GM21447 (cell line): ENCODE measurements at regions not wholly inside any gene's neighbourhood (a gene's known extent, or its start where the extent isn't known, plus 50 kb on each side); places are given as distances from the start of the nearest gene placed in this dataset.
"Not testable (repeated sequence)": the region's sequence is repeated elsewhere in the genome, so short reads cannot be mapped to it uniquely, and the experiment has no call there.

ENCODE experiments used
- ATAC-seq: cut with Tn5 transposase; IDR thresholded peaks from one replicate; pipeline ENCODE4 v1.9.1; 2021; ENCODE audit not compliant: unreplicated experiment

DNA sequence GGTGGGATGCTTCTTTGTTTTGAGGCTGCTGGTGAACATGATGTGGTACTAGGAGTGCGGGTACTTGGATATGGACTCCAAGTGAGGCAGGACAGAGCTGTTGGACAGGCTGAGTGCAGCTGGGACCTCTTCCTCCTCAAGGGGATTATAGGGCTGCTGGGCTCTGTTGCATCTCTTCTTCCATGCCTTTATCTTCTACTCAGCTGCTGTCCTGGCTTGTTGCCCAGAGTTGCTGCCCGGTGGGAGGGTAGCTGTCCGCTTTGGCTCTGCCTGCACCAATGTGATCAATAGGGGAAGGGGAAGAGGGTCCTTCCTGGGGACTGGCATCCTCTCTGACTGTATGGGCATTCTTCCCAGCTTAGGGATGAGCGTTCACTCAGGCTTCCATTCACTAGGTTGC is 1217.9 kb upstream of the ACO1 start:
- no peak for ATAC-seq

- ATAC-seq: no peak
These were observed 1216.3 kb upstream of the ACO1 start for GRCh38 chr9:31168161-31168560.

- no peak for ATAC-seq
These were observed 1209.8 kb upstream of the ACO1 start for GRCh38 chr9:31174681-31175080.

DNA sequence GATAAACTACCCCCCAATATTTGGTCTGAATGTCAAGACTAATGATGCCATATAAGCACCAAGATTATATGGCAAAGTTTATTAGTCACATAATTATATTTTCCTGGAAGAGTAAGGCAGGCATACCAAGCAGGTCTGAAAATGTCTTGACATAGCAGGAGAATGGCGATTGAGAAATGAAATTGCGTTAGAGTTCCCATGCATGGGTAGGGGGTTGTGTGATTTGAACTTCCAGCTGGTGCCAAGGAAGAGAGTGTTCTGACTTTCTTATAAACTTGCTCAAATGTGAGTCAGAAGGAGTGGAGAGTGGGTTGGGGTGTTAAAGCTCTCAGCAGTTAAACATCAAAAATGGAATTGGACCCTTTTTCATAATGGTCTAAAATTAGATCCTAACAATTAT is 1200.6 kb upstream of the ACO1 start:
- no peak for ATAC-seq

DNA sequence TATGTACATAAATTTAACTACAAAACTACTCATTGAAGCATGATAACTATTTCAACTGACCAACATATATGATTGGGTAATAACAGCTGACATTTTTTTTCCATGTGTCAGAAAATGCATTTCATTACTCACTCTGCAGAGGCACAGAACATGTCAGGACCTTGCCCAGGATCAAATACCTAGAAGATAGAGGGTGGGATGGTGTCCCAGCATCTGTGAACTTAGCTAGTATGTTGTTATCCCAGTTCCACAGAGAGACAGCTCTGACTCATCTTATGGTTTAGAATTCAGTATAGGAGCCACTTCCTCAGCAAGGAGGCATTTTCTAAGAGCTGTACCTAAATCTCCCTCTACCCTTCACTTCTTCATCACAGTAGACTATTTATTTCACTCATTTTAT is 1198.6 kb upstream of the ACO1 start:
- ATAC-seq: no peak

DNA sequence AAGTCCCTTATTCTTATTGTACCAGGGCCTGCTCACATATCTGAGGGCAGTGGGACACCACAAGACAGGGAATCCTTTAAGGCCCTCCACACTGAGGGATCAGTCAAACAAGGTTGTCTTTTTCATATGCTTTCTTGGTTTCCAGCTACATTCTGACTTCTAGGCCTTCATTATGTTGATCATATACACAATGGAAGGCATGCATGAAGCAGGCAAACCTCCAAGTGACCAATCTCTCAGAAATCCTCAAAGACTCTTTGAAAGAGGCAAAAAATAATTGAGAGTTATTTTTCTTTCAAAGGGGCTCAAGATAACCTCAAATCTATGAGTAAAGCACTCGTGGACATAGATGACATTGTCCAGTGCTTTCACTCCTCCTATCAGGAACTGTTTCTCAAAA is 1195.9 kb upstream of the ACO1 start:
- ATAC-seq: no peak

DNA sequence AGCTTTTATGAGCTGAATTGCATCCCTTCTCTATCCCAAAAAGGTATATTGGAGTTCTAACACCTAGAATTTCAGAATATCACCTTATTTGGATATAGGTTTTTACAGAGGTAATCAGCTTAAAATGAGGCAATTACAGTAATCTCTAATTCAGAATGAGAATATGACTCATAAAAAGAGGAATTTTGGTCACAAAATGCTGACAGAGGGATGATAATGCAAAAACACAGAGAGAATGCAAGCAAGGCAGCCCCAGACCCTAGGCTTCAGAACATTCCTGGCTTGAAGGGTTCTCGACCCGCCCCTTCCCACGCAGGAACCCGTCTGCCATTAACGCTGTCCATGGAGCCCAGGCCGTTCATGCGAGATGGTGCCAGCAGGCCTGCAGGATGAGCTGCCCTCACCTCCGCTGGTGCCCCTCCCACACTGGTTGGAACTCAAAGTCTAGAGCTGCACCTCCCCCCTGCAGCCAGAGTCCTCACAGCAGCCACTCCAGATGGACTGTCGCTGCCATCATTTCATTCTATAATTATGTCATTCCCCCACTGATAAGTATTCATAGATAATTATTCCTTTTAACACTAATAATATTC is 1173.4 kb upstream of the ACO1 start:
- peak; percentile 90 for ATAC-seq

DNA sequence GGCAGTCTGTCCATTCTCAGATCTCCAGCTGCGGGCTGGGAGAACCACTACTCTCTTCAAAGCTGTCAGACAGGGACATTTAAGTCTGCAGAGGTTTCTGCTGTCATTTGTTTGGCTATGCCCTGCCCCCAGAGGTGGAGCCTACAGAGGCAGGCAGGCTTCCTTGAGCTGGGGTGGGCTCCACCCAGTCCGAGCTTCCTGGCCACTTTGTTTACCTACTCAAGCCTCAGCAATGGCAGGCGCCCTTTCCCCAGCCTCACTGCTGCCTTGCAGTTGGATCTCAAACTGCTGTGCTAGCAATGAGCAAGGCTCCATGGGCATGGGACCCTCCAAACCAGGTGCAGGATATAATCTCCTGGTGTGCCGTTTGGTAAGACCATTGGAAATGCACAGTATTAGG is 1154.5 kb upstream of the ACO1 start:
- not testable (repeated sequence) for ATAC-seq

- ATAC-seq: no peak
These were observed 1152.0 kb upstream of the ACO1 start for GRCh38 chr9:31232485-31232884.

GRCh38 chr9:31236344-31236743 is 1148.1 kb upstream of the ACO1 start:
- ATAC-seq: no peak

GRCh38 chr9:31243386-31243785 is 1141.1 kb upstream of the ACO1 start:
- ATAC-seq: no peak

DNA sequence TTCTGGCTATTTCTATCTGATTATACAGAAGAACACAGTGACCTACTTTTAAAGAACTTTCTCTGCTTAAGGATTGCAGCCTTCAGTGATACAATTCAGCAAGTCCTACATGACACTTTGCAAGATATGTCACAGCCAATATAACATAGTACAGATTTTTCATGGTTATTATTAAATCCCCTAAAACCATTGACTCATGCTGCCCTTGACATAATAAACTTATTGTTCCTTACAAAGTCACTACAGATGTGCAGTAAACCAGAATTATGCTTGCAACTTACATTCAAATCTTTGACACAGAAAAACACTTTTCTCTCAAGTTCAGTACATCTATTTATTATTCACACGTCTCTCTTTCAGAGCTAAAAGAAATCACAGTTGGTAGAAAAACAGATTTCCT is 1136.3 kb upstream of the ACO1 start:
- no peak for ATAC-seq

- no peak for ATAC-seq
These were observed 1133.1 kb upstream of the ACO1 start for GRCh38 chr9:31251386-31251785.

DNA sequence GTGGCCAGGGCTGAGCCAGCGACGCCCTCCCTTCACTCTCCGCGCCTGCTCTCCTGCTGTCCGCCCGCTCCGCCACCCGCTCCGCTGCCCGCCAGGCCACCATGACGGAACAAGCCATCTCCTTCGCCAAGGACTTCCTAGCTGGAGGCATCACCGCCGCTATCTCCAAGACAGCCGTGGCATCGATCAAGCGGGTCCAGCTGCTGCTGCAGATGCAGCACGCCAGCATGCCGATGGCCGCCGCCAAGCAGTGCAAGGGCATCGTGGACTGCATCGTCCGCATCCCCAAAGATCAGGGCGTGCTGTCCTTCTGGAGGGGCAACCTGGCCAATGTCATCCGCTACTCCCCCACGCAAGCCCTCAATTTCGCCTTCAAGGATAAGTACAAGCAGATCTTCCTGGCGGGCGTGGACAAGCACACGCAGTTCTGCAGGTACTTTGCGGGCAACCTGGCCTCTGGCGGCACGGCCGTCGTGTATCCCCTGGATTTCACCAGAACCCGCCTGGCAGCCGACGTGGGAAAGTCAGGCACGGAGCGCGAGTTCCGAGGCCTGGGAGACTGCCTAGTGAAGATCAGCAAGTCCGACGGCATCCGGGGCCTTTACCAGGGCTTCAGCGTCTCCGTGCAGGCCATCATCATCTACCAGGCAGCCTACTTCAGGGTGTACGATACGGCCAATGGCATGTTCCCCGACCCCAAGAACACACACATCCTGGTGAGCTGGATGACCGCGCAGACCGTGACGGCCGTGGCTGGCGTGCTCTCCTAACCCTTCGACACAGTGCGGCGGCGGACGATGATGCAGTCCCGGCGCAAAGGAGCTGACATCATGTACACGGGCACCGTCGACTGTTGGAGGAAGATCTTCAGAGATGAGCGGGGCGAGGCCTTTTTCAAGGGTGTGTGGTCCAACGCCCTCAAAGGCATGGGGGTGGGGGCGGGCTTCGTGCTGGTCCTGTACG is 1130.4 kb upstream of the ACO1 start:
- no peak for ATAC-seq

DNA sequence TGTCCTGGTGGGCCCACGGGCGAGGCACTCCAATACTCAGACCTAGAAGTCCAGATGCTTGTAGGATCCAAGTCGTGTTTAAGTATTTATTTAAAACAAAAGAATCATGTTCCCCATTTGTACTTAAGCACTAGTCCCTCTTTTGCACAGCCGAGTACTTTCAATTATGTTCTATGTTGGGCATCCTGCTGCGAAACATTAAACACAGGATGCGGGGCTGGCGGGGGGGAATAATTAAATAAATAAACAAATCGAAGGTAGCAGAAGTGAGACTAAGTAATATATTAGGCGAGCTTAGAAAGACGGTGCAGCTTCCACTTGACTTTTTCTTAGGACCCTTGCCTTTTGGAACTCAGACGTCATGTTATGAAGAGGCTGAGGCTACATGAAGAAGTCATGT is 1129.2 kb upstream of the ACO1 start:
- ATAC-seq: no peak

DNA sequence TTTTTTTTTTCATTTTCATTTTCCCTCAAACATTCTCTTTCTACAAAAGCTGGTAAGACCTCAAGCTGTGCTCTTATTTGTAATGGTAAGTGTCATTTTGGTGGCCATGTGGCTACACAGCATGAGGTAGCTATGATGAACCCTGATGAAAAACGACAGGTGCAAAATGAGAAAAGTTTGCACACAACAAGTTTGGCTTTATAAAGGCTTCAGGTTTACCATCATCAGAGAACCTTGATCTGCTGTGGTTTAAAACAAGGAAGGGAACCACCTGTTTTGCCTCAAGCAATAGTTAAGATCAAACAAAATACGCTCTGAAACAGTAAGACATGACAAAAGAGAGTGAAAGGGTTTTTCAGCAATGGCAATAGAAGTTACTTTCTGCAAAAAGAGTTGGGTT is 1124.6 kb upstream of the ACO1 start:
- ATAC-seq: no peak

DNA sequence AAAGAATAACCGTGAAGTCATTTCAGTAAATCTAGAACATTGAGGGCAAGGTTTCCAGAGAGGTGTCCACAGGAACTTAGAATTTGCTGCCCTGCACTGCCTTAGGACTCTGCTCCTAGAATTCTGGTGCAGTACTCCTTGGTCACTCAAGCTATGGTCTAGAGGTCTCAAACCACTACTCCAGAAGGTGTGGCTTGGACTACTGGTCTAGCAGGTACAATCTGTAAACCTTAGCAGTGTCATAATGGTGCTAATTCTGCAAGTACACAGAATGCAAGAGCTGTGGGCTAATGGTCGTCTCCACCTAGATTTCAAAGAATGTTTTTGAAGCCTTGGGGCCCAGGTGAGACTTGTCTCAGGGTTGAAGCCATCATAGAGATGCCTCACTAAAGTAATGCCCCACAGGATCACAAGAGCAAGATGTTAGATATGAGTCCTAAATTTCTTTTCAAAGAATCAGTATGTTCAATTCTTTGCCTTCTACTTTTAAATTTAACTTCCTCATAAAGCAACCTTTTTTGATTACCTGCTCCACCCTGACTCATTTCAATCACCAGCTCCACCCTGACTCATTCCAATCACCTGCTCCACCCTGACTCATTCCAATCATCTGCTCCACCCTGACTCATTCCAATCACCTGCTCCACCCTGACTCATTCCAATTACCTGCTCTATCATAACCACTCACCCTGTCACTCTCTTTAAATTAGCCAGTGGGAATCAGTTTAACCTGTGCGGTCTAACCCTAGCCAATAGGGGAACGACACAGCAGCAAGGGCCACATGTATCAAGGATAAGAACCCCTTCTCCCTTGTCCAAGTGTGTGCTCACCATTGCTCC is 1111.8 kb upstream of the ACO1 start:
- no peak for ATAC-seq

- no peak for ATAC-seq
These were observed 1109.0 kb upstream of the ACO1 start for GRCh38 chr9:31275419-31275818.

DNA sequence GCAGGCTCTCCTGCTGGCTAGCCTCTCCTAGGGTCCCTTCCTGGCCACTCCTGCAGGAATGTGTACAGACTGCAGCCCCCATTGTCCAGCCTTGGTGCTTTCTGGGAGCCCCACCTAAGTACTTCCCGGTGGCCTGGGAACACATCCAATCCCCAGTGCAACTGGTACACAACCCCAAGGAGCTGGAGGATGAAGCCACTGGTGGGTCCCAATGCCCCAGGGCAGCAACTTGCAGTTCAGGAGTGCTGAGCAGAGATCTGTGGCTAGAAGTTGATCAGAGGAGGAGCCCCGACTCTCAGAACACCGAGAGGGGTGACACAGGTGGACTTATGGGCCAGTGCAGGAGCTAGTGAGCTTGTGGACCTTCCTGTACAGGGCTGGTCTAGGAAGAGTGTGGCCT is 1093.7 kb upstream of the ACO1 start:
- no peak for ATAC-seq

DNA sequence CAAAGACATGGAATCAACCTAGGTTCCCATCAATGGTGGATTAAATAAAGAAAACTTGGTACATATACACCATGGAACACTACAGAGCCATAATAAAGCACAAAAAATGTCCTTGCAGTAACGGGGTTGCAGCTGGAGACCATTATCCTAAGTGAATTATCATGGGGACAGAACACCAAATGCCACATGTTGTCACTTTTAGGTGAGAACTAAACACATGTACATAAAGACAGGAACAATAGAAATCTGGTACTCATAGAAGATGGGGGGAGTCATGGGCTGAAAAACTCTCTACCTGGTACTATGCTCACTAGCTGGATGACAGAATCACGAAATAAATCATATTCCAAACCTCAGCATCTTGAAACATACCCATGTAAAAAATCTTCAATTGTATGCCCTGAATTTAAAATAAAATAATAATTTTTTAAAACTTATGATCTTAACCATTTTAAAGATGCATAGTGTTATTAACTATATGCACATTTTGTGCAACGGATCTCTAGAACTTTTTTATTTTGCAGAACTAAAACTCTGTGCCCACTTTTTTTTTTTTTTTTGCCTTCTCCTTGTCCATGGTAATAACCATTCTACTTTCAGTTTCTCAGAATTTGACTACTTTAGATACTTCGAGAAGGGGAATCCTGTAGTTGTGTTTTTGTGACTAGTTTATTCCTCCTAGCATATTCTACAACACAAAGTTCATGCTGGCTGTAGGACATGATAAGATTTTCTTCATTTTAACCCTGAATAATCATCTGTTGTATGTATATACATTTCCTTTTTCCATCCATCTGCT is 1081.6 kb upstream of the ACO1 start:
- ATAC-seq: peak; percentile 86

GRCh38 chr9:31304576-31304975 is 1079.9 kb upstream of the ACO1 start:
- no peak for ATAC-seq
